HTR-8/SVneo (cell line): ENCODE measurements at regions not wholly inside any gene's neighbourhood (a gene's known extent, or its start where the extent isn't known, plus 50 kb on each side); places are given as distances from the start of the nearest gene placed in this dataset.
"Not testable (repeated sequence)": the region's sequence is repeated elsewhere in the genome, so short reads cannot be mapped to it uniquely, and the experiment has no call there.

Experiments
- DNase-seq: peaks from one replicate; pipeline ENCODE4 v3.0.0; 2011; ENCODE audit warnings: low spot score, mixed read lengths; ENCODE audit not compliant: insufficient read length
- FAIRE-seq: peaks from 2 replicates; lab custom pipeline; 2011; peaks lifted over from hg19 to GRCh38; lab: Jason Lieb, UNC

DNA sequence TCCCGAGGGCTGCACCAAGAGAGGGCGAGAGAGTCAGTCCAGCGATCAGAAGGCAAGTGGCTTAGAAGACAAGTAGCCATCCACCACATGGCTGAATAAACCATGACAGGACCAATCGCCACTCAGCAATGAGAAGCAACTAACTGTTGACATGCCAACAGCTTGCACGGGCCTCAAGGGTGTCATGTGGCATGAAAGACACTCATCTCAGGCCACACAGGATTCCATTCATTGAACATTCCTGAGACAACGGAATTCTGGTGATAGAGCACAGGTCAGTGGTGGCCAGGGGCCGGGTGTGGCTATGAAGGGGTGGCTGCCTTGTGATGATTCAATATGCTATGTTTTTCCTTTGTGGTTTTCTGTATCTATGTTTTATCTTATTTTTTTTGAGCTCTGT is 110.6 kb upstream of the CCZ1B start:
- not testable (repeated sequence) for DNase-seq, FAIRE-seq

DNA sequence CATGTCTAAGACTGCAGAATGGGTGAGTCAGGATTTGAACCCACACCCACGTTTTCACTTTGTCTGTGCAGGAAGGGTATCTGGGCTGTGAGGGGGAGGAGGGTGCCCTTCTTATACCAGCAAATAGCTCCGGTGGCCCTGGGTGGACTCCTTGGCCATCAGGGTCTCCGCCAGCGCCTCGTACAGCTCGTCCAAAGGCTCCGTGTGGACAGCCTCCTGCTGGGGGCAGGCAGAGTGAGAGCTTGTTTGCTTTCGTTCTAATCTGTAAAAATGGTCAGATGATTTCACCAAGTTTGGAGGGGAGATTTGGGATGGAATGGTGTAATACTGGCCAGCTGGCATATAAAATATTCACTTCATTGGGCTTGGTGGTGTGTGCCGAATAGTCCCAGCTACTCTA is 111.7 kb upstream of the CCZ1B start:
- not testable (repeated sequence) for DNase-seq, FAIRE-seq

DNA sequence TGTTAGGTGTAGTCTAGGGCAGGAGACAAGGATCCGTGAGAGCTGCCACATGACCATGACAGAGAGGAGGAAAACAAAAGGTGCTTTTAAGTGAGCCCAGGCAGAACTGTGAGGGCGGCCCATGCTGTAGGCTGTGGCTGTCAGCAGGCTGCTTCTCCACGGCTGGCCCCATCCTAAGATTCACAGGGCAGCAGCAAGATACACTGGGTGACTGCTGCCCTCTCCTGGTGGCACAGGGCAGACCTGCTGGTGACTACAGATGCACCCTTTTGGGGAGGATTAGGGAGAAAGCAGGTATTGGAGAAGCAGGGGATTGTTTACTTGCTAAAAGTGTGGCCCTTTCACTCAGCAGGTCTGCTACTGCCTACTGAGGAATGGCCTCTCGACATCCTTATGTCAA is 112.2 kb upstream of the CCZ1B start:
- peak; percentile 33 for FAIRE-seq
- DNase-seq, result not testable (repeated sequence)

DNA sequence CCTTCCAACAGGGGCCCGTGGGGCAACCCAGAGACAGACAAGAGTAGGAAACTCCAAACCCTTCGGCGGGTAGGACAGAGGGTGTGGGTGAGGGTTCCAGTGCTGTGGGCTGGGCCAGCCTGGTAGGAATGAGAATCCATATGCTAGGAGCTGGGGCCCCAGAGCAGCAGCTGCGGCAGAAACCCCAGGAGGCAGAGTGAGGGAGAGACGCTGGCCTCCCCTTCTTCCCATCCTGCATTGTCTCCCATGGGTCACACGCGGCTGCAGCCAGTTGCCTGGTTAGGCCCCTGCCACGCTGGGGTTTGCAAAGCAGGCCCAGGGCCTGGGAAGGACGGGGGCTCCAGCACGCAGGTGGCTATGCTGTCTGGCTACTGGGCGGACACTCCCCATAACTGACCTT is 113.1 kb upstream of the CCZ1B start:
- DNase-seq, FAIRE-seq: not testable (repeated sequence)

DNA sequence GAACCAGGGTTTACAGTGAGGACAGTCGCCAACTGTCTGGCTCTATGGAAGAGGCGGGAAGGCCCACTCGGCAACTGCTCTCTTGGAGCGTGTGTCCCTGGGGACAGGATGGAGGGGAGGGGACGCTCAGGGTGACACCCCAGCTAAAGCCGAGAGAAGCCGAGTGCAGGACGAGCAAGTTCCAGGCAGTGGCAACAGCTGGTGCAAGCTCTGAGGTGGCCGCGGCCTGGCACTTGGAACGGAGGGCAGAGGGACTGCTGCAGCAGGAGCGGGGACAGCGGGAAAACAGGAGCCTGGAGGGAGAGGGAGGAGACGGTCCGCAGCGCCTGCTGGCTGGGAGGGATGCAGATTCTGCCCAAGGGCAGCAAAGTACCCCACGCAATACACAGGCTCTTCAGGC is 113.8 kb upstream of the CCZ1B start:
- FAIRE-seq, DNase-seq: not testable (repeated sequence)

DNA sequence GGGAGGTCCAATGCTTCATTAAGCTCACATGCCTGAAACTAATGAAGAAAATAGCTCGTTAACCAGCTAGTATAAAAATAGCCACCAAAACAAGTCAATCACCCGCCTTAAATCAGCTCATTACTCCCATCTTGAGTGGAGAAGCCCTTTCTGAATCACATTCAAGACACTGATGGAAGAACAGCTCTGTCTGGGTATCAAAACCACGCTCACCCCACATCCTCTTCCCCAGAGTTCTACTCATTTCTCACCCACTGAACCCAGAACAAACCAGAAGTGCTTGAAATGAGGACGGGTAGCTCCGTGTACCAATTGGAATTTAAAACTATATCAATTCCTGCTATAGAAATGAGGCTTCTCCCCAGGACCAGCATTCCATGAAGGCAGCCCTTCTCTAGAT is 120.8 kb upstream of the CCZ1B start:
- FAIRE-seq, DNase-seq: not testable (repeated sequence)

DNA sequence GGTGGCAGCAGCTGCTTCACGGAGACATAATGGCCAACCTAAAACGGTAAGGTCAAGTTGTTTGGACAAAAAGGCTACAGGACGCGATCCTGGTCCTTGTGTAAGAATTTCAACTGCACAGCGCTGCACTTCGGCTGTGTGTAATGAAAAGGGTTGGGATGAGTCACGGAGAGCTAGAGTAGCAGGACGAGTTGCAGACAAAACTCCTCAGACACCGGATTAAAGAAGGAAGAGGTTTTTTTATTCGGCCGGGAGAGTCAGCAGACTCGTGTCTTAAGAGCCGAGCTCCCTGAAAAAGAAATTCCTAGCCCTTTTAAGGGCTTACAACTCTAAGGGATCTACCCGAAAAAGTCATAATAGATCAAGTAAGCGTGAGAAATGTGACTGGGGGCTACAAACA is 124.2 kb upstream of the CCZ1B start:
- DNase-seq, FAIRE-seq: not testable (repeated sequence)

DNA sequence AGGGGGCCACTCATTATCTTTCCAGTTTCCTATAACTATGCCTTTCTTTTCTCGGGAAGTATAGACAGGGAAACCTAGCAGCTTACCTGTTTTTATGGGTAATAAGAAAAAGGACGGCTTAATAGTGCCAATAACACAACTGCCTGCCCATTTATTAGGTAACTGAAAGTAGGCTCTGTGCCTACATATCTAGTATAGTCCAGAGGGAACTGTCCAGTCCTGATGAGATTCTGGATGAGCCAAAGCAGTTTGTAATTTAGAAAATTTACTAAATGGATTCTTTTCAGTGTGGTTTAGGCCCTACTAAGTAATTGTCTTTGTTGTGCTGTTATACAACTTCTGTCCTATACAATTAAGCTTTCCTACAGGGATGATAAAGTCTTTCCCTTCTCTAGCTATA is 125.5 kb upstream of the CCZ1B start:
- FAIRE-seq, result not testable (repeated sequence)

DNA sequence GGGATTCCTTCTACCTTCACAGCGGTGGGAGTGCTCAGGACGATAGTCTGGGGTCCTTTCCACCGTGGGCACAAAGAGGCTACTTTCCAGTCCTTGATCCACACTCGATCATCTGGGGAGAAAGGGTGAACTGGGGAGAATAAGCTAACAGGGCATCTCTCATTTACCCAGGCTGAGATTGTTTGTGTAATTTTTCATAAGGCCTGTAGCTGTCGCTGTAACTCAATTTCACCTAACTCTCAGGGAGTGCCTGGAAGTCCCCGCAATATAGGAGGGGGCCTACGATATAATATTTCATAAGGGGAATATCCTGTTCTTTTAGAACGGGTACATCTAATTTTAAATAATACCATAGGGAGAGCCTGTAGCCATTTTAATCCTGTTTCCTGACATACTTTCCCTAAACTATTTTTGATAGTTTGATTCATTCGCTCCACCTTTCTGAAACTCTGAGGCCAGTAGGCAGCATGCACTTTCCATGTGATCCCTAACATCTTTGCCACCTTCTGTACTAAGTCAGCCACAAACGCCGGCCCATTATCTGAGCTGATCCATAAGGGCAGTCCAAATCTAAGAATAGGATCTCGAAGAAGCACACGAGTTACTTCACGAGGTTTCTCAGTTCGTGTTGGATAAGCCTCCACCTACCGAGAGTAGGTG is 127.2 kb upstream of the CCZ1B start:
- not testable (repeated sequence) for DNase-seq, FAIRE-seq

More for the DNA sequence above, 125.5 kb upstream of the CCZ1B start:
- DNase-seq, result not testable (repeated sequence)

DNA sequence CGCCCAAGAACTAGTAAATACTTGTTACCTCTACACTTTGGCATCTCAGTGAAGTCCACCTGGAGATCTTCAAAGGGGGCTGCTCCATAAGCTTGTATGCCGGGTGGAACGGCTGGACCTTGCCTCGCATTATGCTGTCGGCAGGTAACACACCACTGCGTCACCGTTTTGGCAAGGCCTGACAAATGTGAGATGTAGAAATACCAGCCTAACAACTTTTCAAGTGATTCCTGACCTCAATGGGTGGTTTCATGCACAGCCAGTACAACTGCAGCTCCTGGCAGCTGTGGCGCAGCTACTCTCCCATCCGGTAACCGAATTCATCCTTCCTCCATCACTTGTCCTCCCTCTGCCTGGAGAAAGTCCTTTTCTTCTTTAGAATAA is 127.7 kb upstream of the CCZ1B start:
- FAIRE-seq, DNase-seq: not testable (repeated sequence)

DNA sequence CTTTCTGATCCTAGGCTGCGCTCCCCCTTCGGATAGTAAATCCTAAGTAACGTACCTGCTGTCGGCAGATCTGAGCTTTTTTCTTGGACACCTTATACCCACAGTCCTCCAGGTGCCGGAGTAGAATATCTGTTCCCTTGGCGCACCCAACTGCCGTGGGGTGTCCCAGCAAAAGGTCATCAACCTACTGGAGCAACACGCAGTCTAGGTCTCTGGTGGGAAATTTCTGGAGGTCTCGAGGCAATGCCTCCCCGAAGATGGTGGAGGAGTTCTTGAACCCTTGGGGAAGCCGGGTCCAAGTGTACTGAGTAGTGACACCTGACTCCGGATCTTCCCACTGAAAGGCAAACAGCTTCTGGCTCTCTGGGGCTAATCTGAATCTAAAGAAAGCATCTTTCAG is 129.3 kb upstream of the CCZ1B start:
- DNase-seq, FAIRE-seq: not testable (repeated sequence)

DNA sequence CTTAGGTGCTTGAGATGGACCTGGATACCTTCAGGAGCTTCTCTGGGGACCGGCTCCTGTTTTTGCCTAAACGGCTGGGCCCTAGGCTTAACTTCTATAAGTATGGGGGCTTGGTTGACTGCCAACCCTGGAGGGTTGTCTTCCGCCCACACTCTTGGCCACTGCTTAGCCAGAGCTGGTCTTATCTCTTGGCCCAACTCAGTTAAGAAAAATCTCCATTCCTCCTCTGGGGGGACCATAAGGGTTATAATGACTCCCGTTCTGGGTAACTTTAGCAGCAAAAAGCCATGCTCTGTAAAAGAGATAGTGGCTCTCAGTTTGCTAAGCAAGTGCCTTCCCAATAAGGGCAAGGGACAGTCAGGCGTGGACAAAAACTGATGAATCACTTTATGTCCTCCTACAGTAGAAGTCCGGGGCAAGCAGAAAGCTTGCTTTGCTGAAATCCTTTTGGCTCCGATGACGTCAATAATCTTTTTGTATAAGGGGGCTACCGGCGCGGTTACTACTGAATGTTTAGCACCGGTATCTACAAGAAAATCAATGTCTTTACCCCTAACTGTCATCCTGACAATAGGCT is 130.0 kb upstream of the CCZ1B start:
- DNase-seq, FAIRE-seq: not testable (repeated sequence)

DNA sequence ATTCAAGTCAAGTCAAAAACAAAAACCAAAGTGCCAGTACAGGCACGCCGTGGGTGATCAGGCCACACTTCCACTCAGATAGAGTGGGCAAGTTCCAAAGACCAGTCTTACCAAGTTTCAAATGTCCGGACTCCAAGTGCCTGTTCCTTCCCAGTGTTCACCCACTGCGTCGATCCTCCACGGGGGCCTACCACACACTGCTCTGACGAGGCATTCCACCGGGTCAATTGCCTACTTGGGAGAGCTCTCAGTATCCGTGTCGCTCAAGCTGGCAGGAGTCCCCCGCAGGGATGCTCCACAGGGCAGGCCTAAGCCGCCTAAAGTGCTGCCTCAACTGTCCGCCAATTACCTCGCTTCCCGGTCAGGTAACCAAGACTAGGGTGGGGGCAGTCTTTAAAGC is 132.3 kb upstream of the CCZ1B start:
- not testable (repeated sequence) for DNase-seq, FAIRE-seq

DNA sequence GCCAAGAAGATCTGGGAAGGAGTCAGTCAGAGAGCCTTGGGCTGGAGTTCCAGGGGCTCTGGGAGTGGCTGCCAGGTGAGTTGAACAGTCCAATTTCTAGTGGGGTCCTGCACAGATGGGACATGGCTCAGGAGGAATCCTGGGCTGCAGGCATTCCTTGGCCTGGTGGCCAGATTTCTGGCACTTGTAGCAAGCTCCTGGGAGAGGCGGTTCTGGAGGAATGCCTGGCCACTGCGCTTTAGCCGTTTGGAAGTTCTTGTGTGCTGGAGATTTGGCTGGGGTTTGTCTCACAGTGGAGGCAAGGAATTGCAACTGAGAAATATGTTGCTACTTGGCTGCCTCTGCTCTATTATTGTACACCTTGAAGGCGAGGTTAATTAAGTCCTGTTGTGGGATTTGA is 133.9 kb upstream of the CCZ1B start:
- FAIRE-seq, DNase-seq: not testable (repeated sequence)

DNA sequence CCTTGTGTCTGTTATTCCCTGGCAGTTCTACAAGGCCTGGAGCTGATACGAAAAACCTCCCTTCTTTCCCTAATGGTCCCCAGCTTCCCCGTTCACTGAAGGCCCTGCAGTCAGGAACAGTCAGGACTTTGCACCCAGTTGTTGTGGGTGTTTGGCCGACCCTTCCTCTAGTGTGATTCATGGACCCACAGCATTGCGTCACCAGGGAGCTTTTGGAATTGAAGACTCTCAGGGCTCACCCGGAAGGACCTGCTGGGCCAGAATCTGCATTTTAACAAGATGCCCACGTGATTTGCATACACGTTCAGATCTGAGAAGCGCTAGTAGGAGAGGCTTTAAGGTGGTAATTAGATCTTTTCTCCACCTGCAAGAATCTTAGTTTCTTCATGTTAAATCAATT is 136.8 kb upstream of the CCZ1B start:
- FAIRE-seq, DNase-seq: not testable (repeated sequence)

DNA sequence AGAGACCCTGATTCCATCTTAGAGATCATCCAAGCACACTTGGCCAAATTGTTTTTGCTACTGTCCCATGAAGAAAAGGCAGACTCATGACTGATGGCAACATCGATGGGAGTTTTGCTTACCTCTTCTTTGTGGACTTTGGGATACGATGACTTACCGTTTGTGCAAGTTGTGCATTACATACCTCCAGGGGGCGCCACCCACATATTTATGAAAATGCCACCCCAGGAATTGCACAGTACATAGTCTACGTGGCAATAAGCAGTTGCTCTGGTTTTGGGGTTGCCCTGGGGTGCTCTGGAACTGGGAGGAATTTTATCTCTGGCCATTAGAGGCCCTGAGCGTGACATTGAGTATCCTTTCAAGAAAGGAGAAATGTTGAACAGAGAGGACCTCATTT is 139.0 kb upstream of the CCZ1B start:
- FAIRE-seq, DNase-seq: not testable (repeated sequence)

DNA sequence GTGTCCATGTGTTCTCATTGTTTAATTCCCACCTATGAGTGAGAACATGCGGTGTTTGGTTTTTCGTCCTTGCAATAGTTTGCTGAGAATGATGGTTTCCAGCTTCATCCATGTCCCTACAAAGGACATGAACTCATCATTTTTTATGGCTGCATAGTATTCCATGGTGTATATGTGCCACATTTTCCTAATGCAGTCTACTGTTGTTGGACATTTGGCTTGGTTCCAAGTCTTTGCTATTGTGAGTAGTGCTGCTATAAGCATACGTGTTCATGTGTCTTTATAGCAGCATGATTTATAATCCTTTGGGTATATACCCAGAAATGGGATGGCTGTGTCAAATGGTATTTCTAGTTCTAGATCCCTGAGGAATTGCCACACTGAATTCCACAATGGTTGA is 144.1 kb upstream of the CCZ1B start:
- not testable (repeated sequence) for DNase-seq, FAIRE-seq

DNA sequence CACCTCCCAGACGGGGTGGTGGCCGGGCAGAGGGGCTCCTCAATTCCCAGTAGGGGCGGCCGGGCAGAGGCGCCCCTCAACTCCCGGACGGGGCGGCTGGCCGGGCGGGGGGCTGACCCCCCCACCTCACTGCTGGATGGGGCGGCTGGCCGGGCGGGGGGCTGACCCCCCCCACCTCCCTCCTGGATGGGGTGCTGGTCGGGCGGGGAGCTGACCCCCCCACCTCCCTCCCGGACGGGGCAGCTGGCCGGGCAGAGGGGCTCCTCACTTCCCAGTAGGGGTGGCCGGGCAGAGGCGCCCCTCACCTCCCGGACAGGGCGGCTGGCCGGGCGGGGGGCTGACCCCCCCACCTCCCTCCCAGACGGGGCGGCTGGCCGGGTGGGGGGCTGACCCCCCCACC is 148.8 kb upstream of the CCZ1B start:
- FAIRE-seq, DNase-seq: not testable (repeated sequence)

DNA sequence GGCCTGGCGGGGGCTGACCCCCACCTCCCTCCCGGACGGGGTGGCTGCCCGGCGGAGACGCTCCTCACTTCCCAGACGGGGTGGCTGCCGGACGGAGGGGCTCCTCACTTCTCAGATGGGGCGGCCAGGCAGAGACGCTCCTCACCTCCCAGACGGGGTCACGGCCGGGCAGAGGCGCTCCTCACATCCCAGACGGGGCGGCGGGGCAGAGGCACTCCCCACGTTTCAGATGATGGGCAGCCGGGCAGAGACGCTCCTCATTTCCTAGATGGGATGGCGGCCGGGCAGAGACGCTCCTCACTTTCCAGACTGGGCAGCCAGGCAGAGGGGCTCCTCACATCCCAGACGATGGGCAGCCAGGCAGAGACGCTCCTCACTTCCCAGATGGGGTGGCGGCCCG is 149.3 kb upstream of the CCZ1B start:
- FAIRE-seq, DNase-seq: not testable (repeated sequence)

DNA sequence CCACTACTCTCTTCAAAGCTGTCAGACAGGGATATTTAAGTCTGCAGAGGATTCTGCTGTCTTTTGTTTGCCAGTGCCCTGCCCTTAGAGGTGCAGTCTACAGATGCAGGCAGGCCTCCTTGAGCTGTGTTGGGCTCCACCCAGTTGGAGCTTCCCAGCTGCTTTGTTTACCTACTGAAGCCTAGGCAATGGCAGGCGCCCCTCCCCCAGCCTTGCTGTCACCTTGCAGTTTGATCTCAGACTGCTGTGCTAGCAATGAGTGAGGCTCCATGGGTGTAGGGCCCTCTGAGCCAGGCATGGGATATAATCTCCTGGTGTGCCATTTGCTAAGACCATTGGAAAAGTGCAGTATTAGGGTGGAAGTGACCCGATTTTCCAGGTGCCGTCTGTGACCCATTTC is 151.3 kb upstream of the CCZ1B start:
- not testable (repeated sequence) for DNase-seq, FAIRE-seq

DNA sequence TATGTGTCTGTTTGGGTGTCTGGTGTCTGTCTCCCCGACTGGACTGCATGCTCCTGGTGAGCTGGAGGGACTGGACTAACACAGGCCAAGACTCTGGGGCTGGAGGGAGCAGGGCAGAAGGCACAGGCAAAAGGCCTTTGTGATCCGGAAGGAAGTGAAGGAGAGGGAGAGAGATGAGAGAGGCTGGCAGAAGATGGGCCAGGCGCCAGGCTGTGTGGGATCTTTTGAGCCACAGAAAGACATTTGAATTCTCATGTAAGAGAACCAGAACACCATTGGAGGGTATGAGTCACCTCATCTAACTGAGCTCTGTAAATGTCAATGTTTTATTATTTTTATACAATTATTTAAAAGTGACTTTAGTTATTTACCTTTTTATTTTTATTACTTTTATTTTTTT is 152.3 kb upstream of the CCZ1B start:
- not testable (repeated sequence) for FAIRE-seq, DNase-seq
